Omental fat pad (tissue), 3 donors: ENCODE measurements at regions not wholly inside any gene's neighbourhood (a gene's known extent, or its start where the extent isn't known, plus 50 kb on each side); places are given as distances from the start of the nearest gene placed in this dataset.
A peak's percentile ranks its signal among the peaks of the same experiment; 100 is the strongest.

Source experiments
- ATAC-seq: fragments of 150-250 bp; one replicate; pipeline ENCODE4 v1.9.1; 2016; ENCODE audit warnings: mild to moderate bottlenecking, moderate library complexity; ENCODE audit not compliant: low FRiP score
- DNase-seq: peaks from one replicate; pipeline ENCODE4 v3.0.0-alpha.2; 2019; ENCODE audit warnings: low spot score
- TF ChIP-seq, protein P1 (sequence below), 3 donors: fragments of 450-650 bp; IDR thresholded peaks; one replicate each; pipeline ENCODE4 v1.5.1; 2016 to 2017; ENCODE audit warnings: antibody characterized with exemption in 3 of 3, mild to moderate bottlenecking in 3 of 3, moderate library complexity in 2 of 3

DNA sequence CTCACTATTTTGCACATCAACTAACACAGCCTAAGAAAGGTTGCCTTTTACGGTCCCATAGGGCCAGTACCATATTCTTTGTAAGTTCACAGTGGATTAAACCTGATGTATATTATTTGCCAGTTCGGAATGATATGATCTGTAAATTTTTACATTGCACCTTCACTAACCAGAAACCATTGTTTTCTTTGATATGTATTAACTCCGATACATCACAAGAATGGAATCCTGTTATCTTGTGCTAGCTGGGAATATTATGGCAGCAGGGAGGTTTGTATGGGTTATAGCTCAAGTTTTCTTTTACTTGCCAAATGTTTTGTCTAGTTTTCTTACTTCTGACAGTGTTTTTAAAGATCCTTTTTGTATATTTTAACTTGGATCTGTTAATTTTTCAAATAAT is 51.4 kb upstream of the S1PR1 start:
- TF ChIP-seq, protein P1, sequence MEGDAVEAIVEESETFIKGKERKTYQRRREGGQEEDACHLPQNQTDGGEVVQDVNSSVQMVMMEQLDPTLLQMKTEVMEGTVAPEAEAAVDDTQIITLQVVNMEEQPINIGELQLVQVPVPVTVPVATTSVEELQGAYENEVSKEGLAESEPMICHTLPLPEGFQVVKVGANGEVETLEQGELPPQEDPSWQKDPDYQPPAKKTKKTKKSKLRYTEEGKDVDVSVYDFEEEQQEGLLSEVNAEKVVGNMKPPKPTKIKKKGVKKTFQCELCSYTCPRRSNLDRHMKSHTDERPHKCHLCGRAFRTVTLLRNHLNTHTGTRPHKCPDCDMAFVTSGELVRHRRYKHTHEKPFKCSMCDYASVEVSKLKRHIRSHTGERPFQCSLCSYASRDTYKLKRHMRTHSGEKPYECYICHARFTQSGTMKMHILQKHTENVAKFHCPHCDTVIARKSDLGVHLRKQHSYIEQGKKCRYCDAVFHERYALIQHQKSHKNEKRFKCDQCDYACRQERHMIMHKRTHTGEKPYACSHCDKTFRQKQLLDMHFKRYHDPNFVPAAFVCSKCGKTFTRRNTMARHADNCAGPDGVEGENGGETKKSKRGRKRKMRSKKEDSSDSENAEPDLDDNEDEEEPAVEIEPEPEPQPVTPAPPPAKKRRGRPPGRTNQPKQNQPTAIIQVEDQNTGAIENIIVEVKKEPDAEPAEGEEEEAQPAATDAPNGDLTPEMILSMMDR (IDR thresholded peaks at IDR 0.05), result no peak
- no peak for DNase-seq
- ATAC-seq, result no peak

DNA sequence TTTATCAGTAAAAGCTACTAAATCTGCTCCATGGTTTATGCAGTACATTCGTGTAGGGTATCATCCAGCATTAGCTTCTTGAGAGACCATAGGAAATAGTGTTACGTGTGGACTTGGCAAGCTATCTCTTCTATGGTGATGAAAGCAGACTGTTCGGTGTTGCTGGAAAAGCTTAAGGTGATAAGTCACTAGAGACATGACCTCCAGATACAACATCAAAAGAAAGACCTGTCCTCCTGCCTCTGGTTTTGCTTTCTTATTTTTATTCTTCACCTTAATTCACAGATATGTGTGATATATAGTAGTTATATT is 53.5 kb upstream of the S1PR1 start:
- ATAC-seq (no peak), DNase-seq (no peak)
- TF ChIP-seq, protein P1 (IDR thresholded peaks at IDR 0.05), result no peak

DNA sequence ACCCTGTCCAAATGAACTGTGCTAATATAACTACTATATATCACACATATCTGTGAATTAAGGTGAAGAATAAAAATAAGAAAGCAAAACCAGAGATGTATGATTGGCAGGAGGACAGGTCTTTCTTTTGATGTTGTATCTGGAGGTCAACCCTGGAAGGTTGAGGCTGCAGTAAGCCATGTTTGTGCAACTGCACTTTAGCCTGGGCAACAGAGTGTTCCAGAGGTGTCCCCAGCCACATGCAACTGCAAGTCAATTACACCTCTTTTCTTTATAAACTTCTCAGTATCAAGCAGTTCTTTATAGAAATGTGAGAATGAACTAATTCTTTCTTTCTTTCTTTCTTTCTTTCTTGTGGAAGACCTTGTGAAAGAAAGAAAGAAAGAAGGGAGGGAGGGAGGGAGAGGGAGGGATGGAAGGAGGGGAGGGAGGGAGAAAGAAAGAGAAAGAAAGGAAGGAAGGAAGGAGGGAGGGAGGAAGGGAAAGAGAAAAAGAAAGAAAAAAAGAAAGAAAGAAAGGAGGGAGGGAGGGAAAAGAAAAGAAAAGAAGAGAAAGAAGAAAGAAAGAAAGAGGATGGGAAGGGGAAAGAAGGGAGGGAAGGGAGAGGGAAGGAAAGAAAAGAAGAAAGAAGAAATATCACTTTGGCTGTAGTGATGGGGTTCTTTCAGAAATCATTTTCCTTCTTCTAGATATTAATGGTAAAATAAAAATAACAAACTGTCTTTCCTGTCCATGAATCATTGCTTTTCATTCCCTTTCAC is 54.0 kb upstream of the S1PR1 start:
- TF ChIP-seq, protein P1 (IDR thresholded peaks at IDR 0.05), result no peak
- no peak for ATAC-seq
- no peak for DNase-seq

DNA sequence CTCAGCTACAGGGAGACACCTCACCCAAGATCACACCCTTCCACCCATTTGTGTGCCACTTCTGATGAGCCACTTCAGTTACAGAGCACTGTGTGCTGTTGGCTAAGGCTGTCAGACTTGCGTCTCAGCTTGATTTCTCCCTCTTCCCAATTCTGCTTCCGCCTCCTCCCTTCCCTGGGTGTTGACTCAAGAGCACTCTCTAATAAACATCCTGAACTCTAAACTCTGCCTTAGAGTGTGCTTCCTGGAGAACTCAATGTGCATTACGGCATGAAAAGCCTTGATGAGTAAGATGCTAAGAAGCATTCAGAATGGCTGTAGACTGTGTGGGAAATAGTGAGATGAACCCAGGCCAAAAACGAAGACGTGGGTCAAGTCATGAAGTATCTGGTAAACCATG is 54.9 kb upstream of the S1PR1 start:
- TF ChIP-seq, protein P1 (IDR thresholded peaks at IDR 0.05), result no peak
- ATAC-seq, result peak; percentile 78
- no peak for DNase-seq

DNA sequence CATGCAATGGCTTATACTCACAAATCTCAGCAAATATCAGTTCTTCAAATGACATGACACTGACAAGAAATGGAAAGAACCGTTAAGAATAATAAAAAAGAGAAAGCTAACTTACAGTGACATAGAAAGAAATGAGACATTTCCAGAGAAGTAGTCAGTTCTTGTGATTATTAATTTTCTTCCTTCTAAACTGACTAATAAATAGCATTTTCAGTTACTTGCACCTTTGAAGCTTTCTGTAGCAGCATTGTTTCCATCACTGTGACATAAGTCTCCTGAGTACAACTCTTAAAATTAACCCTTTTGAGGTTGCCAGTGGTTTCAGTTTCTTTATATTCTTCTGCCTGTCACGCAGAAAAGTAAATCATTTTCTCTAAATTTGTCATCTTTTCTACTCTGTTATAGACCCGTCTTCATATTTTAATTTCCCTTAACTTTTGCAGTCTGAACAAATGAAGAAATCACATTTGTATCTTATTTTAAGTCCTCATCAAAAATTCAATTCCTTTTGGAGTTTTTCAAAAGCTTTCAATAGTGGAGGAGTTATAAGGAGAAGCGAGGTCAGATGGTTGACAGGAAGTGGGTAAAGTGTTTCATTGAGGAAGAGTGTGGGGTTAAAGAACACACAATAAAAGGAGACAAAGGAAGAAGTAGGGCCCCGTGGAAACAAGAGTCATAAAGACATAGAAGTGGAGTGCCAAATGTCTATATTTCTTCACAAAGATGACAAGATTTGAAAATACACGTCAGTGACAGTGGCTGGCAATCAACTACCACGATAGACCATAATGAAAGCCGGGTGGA is 57.9 kb upstream of the S1PR1 start:
- DNase-seq (no peak), ATAC-seq (no peak)
- TF ChIP-seq, protein P1 (IDR thresholded peaks at IDR 0.05), result no peak

DNA sequence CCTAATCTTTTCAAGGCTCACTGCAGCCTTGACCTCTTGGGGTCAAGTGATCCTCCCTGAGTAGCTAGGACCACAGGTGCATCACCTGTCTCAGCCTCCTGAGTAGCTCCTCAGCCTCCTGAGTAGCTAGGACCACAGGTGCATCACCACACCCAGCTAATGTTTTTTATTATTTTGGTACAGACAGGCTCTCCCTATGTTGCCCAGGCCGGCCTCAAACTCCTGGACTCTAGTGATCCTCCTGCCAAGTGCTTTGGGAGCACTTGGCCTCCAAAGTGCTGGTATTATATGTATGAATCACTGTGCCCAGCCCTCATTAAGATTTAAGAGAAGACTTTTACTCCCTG is 58.5 kb upstream of the S1PR1 start:
- no peak for ATAC-seq
- TF ChIP-seq, protein P1 (IDR thresholded peaks at IDR 0.05), result no peak
- DNase-seq, result no peak

DNA sequence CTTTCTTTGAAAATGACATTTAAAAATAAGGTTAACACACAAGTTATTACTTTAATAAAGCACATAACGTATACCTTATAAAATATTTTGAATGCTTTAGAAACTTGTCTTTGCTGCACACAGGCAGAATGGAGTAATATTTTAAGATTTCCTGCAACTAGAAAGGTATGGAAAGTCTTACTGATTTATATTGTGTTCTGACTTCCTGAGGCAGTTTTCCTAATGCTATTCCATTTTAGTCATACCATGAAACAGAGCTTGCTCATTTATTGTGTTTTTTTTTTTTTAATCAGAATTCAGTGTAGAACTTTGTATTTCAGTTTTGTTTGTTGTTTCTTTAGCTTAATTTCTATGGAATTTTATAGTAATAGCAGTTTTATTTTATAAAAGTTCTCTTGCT is 60.9 kb upstream of the S1PR1 start:
- TF ChIP-seq, protein P1 (IDR thresholded peaks at IDR 0.05), result no peak
- DNase-seq, result no peak
- ATAC-seq, result no peak
